GM18505 (cell line): ENCODE measurements at regions not wholly inside any gene's neighbourhood (a gene's known extent, or its start where the extent isn't known, plus 50 kb on each side); places are given as distances from the start of the nearest gene placed in this dataset.
"Not testable (repeated sequence)": the region's sequence is repeated elsewhere in the genome, so short reads cannot be mapped to it uniquely, and the experiment has no call there.

Source experiments
- ATAC-seq: cut with Tn5 transposase; IDR thresholded peaks from one replicate; pipeline ENCODE4 v1.9.1; 2021; ENCODE audit not compliant: unreplicated experiment
- POLR2A ChIP-seq: IDR thresholded peaks from 4 replicates; pipeline ENCODE4 v1.6.1; 2011; ENCODE audit warnings: borderline replicate concordance; ENCODE audit not compliant: insufficient read depth, insufficient read length; ENCODE audit errors: extremely low read depth

DNA sequence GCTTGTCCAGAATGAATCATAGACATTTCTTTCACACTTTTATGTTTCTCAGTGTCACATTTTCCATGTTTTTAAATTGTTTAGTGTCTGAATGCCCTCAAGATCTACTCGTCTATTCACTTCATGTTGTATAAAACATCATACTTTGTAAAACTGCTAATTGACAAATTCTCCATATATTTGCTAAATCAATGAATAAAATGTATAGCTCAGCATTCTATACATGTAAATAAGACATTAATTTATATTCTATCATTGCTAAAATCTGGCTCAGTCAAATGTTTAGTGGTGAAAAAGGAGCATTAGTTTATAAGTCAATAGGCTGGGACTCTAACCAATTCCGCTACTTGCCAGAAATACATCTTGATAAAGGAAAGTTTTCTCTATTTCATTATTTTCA is 379.6 kb downstream of the NAF1 start:
- ATAC-seq, result no peak
- no peak for TF ChIP-seq POLR2A

DNA sequence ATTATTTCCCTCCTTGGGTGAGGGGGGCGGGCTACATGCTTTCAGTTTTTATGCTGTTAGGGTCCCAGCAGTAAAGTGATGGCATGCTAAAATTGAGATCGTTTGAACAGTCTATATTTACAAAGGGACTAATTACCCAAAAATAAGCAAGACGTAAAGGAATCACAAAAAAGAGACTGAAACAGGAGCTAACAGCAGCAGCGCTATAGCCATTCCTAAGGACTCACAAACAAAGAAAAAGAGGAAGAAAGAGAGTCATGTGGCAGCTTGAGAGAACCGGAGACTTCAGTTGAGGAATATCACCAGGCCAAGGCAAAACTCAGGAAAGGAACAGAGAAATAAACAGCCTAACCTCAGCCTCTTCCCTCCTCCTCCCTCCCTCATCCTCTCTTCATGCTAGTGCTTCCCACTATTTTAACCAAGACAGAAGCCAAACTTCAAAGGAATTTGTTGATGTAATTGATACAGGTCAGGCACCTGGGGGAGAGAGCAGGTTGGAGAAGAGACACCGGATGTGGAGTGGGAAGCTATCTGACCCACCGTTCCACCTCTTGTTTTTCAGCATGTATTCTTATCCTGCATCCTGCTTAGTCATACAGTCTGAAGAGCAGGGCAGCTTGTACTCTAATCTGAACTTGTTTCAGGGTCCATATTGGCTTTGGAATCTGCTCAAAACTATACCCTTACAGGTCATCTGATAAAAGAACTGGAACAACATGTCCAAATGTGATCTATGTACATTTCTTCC is 383.7 kb downstream of the NAF1 start:
- no peak for ATAC-seq
- TF ChIP-seq POLR2A, result no peak

DNA sequence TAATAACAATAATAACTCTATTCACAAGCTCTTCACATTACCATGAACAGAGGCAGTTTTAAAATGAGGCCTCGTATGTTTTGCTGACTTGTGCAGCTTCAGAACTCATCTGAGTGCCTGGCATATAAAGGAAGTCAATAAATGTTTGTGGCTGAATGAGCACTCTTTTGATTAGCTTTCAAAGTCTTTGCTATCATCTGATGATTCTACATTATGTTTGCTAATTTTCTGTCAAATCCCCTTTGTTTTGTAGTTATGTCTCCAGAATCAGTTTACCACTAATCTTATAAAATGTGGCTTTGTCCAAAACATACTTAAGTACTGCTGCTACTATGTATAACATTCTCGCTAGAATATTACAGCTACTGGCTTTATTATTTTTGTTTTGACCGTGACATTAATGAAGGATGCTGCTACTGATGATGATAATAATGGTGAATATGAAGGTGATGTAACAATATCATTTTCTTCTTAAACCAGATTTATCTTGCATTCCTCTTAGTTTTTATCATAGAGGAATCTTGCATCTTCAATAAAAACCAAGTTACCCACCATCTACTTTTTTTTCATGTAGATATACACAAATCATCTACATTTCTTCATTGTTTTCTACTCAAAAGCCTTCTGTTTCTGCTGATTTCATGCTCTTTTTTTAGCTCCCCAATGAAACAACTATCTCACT is 384.5 kb downstream of the NAF1 start:
- no peak for ATAC-seq
- no peak for TF ChIP-seq POLR2A

DNA sequence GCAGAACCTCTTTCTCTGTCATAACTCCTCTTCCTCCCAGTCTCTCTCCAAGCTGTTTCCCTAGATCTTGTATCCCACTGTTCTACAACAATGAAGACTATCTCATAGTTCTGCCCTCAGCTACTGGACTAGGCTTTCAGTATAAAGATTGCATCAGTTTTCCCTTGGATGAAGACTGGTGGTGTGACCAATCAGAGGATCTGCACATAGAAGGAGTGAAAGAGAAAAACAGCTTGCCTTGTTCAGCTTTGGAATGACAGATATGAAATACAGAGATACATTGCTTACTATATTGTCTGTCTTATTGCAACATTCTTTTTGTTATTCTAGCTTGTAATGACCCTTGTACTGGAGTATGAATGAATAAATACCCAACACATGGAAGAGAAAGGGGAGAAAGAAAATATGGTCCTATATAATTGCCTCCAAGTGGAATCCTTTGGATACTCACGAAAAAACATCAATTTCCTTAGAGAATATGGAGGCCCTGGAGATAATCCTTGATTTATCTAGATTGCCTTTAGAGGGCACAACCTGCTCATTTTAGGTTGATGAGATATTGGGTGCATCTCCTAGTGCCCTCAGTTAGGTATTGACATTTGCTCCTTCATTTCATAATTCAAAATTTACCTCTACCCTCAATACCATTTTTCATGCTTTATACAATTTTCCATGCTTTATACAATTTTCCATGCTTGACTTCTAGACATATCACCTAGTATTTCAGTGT is 395.8 kb downstream of the NAF1 start:
- no peak for TF ChIP-seq POLR2A
- ATAC-seq, result no peak

DNA sequence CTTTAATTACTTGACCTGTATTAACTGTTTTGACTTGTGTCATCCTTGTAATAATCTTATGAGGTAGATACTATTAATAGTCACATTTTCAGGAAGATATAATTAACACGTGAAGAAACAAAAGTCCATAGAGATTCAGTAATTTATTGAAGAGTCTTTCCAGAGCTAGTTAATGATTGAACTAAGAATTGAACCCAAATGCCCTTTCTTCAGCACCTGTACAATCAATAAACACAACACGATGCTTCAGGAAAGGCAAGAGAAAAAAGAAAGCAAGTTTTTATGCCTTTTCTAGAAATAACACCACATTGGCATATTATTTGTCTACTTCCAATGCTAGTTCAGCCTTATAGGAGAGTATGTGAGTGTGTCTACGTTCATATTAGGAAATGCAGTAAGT is 399.6 kb downstream of the NAF1 start:
- ATAC-seq, result no peak

DNA sequence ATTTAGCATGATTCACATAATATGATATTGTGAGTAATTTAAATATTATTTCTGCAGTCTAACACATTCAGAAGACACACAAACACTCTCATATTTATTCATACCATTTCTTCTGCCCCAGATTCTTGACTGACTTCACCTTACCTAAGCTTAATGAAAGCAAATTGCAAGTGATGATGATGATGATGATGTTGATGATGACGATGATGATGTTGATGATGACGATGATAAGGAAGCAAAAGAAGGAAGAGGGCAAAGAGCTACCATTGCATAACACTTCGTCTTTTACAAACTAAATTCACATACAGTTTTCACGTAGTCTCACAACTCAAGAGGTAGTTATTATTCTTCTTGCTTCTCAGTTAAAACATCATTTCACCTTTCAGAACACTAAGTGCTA is 404.7 kb downstream of the NAF1 start:
- no peak for ATAC-seq
- TF ChIP-seq POLR2A, result no peak

More for the DNA sequence above, 399.6 kb downstream of the NAF1 start:
- TF ChIP-seq POLR2A, result no peak

DNA sequence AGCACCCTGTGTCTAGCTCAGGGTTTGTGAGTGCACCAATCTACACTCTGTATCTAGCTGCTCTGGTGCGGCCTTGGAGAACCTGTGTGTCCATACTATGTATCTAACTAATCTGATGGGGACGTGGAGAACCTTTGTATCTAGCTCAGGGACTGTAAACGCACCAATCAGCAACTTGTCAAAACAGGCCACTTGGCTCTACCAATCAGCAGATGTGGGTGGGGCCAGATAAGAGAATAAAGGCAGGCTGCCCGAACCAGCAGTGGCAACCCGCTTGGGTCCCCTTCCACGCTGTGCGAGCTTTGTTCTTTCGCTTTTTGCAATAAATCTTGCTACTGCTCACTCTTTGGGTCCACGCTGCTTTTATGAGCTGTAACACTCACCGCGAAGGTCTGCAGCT is 426.5 kb downstream of the NAF1 start:
- ATAC-seq, result not testable (repeated sequence)

DNA sequence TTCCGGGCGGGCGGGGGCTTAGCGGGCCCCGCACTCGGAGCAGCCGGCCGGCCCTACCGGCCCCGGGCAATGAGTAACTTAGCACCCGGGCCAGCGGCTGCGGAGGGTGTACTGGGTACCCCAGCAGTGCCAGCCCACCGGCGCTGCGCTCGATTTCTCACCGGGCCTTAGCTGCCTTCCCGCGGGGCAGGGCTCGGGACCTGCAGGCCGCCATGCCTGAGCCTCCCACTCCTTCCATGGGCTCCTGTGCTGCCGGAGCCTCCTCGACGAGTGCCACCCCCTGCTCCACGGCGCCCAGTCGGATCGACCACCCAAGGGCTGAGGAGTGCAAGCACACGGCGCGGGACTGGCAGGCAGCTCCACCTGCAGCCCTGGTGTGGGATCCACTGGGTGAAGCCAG is 427.1 kb downstream of the NAF1 start:
- not testable (repeated sequence) for ATAC-seq

DNA sequence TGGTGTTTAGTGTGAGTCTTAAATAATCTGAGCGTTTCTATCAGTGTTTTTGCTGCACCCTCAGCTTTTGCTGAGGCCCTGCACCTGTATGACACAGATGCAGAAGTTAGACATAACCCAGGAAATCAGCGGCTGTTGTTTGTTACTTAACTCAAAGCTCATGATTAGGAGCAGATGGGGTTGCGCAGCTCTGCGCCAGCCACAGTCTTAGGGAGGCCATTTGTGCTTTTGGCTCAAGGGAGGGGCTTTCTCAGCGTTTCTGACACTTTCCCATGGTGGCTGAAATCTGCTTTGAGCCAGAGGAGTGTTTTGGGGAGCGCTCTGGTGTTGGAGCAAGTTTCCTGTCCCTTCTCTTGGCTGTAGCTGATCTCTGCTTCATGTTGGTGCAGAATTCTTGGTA is 433.8 kb downstream of the NAF1 start:
- ATAC-seq, result no peak
- TF ChIP-seq POLR2A, result no peak

DNA sequence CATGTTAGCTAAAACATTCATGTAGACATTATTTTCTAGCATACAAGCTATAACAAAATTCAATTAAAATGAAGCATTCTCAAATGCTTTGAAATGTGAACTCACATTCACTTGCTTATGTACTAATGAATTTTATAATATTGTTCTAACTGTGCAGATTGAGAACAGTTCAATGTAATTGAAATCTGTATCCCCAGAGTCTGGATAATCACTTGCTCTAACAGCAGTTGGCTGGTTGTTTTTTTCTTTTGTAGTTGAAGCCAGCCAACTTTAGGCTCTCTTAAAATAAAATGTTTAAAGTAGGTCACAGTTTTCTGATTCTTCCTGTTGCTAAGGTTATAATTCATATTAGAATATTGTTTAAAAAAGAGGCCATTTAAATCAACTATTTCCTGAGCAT is 438.9 kb downstream of the NAF1 start:
- no peak for TF ChIP-seq POLR2A
- ATAC-seq, result no peak

DNA sequence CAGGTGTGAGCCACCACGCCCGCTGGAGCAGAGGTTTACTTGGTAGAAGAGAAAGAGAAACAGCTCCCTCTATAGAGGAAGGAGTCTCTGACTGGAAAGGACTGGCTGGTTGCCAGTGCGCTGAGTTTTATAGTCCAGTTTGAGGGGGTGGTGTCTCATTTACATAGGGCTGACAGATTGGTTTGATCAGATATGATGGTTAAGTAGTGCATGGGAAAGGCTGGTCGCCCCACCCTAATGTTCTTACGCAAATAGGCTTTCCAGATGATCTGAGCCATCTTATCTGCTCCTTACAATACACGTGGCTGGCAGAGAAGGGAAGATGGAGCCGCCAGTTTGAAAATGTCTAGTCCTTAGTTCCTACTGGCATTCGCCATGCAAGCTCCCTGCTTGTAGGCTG is 439.5 kb downstream of the NAF1 start:
- ATAC-seq, result no peak

DNA sequence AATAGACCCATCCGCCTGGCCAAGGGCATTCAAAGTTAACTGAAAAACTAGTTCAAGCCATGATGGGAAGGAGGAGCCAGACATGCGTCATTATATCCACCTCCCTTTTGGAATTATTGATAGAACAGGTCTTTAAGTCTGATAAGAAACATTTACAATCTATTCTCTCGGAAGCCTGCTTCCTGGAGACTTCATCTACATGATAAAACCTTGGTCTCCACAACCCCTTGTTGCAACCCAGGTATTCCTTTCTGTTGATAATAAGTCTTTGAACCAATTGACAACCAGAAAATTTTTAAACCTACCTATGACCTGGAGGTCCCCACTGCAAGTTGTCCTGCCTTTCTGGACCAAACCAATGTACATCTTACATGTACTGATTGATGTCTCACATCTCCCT is 451.3 kb downstream of the NAF1 start:
- ATAC-seq, result no peak
- TF ChIP-seq POLR2A, result no peak

More for the DNA sequence above, 439.5 kb downstream of the NAF1 start:
- TF ChIP-seq POLR2A, result no peak

DNA sequence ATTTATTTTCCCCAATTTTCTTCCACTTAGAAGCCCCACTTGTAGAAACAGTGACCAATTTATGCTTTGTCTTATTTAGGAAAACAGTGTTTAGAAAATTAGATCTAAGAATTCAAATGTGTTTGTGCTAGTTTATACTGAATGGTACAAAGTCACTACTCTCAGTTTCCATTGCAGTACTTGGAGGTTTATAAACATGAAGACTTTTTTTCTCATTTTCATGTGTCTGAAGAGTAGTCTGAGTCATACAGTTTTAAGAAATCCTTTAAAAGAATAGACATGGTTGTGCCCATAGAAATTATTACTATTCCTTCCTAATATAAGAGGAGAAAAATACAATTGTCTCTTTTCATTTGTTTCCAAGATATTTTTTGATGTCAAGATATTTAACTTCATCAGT is 458.7 kb downstream of the NAF1 start:
- no peak for TF ChIP-seq POLR2A
- peak; percentile 56 for ATAC-seq

DNA sequence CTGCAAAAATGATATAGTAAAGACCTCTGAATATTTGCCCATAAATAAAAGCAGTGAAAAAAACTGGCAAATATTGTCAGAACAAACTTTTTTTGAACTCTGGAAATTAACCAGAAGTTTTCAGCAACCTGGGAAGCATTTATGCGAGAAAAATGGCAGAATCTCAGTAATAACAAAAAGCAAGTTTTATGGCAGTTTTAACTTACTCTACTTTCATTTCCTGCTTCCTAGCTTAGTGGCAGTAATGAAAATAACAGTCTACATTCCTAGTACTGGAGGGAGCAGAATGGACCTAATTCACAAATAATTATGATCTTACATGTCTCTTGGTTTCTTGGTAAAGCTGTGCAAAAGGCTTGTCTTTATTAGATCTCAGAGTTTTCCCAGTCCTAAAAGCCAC is 460.1 kb downstream of the NAF1 start:
- ATAC-seq, result no peak
- TF ChIP-seq POLR2A, result no peak
